Naive thymus-derived CD4-positive, alpha-beta T cell (primary cell): ENCODE measurements at regions not wholly inside any gene's neighbourhood (a gene's known extent, or its start where the extent isn't known, plus 50 kb on each side); places are given as distances from the start of the nearest gene placed in this dataset.

ENCODE experiments used
- ATAC-seq: fragments of 150-1000 bp; cut with Tn5 transposase; 2 replicates; pipeline ENCODE4 v1.10.0; 2021; ENCODE audit warnings: mild to moderate bottlenecking, moderate library complexity
- CTCF ChIA-PET: fragments of 350-600 bp; sonication (Branson Sonifier 250); formaldehyde crosslinking; loops from one replicate; lab custom pipeline; 2021; ENCODE audit warnings: antibody characterized with exemption; lab: Charles Lee
- POLR2A ChIA-PET: fragments of 350-600 bp; sonication (Branson Sonifier 250); formaldehyde crosslinking; loops from one replicate; lab custom pipeline; 2021; ENCODE audit warnings: antibody characterized with exemption, inconsistent platforms; lab: Charles Lee
- DNase-seq, 9 donors: peaks; one replicate each; pipeline versions ENCODE4 v3.0.0 to v3.0.0-alpha.2; 2020 to 2022; ENCODE audit warnings: mixed read lengths in 1 of 9
- H3K27ac ChIP-seq: one replicate; pipeline ENCODE4 v1.7.0; 2013; ENCODE audit warnings: mild to moderate bottlenecking, low read depth, low read length, moderate library complexity
- H3K27me3 ChIP-seq, 2 donors: one replicate each; pipeline ENCODE4 v1.7.0; 2013; ENCODE audit warnings: low read length in 2 of 2, mild to moderate bottlenecking in 2 of 2, moderate library complexity in 2 of 2; ENCODE audit not compliant: control insufficient read depth in 2 of 2, insufficient read depth in 2 of 2
- H3K36me3 ChIP-seq, 3 experiments: 1 replicate in 2 of 3; 2 replicates in 1 of 3; pipeline ENCODE4 v1.7.0; 2013; ENCODE audit warnings: low read length in 3 of 3, mild to moderate bottlenecking in 3 of 3, moderate library complexity in 1 of 3; ENCODE audit not compliant: insufficient read depth in 3 of 3, control insufficient read depth in 2 of 3
- H3K4me1 ChIP-seq, 2 donors: one replicate each; pipeline ENCODE4 v1.7.0; 2013; ENCODE audit warnings: low read length in 2 of 2, mild to moderate bottlenecking in 2 of 2, moderate library complexity in 1 of 2; ENCODE audit not compliant: control insufficient read depth in 2 of 2, insufficient read depth in 2 of 2
- H3K4me3 ChIP-seq: 2 replicates; pipeline ENCODE4 v1.7.0; 2013; ENCODE audit warnings: mild to moderate bottlenecking, low read length
- H3K9me3 ChIP-seq, 3 experiments: 1 replicate in 2 of 3; 2 replicates in 1 of 3; pipeline ENCODE4 v1.7.0; 2013; ENCODE audit warnings: low read length in 3 of 3; ENCODE audit not compliant: control insufficient read depth in 2 of 3
- H3K27ac Mint-ChIP-seq, 9 donors: one replicate each; pipeline ENCODE4 v1.8.0; 2020 to 2022; ENCODE audit warnings: mixed read lengths in 9 of 9, mild to moderate bottlenecking in 8 of 9, moderate library complexity in 5 of 9, inconsistent platforms in 2 of 9
- H3K27me3 Mint-ChIP-seq, 5 donors: one replicate each; pipeline ENCODE4 v1.8.0; 2021 to 2022; ENCODE audit warnings: mixed read lengths in 5 of 5, mild to moderate bottlenecking in 1 of 5
- H3K36me3 Mint-ChIP-seq, 5 donors: one replicate each; pipeline ENCODE4 v1.8.0; 2020 to 2022; ENCODE audit warnings: mixed read lengths in 5 of 5, mild to moderate bottlenecking in 3 of 5, inconsistent platforms in 1 of 5
- H3K4me1 Mint-ChIP-seq, 7 donors: one replicate each; pipeline ENCODE4 v1.8.0; 2020 to 2022; ENCODE audit warnings: mixed read lengths in 7 of 7, mild to moderate bottlenecking in 3 of 7, inconsistent platforms in 1 of 7
- H3K4me3 Mint-ChIP-seq, 10 donors: one replicate each; pipeline ENCODE4 v1.8.0; 2020 to 2022; ENCODE audit warnings: mild to moderate bottlenecking in 10 of 10, mixed read lengths in 10 of 10, moderate library complexity in 6 of 10, inconsistent platforms in 2 of 10
- H3K9me3 Mint-ChIP-seq, 11 donors: one replicate each; pipeline ENCODE4 v1.8.0; 2020 to 2022; ENCODE audit warnings: mixed read lengths in 11 of 11, mild to moderate bottlenecking in 4 of 11, inconsistent platforms in 1 of 11, moderate library complexity in 1 of 11
- intact Hi-C, 2 donors: fragments of 100-400 bp; cut with micrococcal nuclease; formaldehyde crosslinking; loops; one replicate each; pipeline ENCODE4 v1.15.1; 2023

DNA sequence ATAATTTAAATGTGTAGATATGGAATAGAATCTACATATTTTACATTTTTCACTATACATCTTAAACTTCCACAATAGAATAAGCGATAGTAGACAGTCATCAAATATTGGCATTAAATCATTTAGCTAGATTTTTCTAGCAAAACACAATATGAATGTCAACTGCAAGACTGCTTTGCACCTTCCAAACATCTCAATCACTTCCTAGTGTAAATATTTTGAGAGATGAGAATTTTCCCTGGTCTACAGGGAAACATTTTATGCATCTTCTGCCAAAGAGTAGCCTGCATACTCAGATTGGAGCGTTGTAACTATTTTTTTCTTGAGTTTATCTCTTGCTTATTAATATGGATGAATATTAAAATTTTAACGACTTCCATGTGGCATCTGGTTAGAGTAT lies 897.4 kb downstream of the CENPC start:
- H3K27ac Mint-ChIP-seq, result no peak overlapping the region
- intact Hi-C loops, result loop anchor here in 1 of 2 donors (10.0 kb wide), 1 partner anchor 57 kb away; no protein-coding TSS in a partner anchor
- no peak overlapping the region for H3K27ac ChIP-seq
- H3K36me3 Mint-ChIP-seq, result no peaks in the 10 kb centered on the region
- ChIA-PET POLR2A (no interaction called here), CTCF (no interaction called here)
- H3K27me3 ChIP-seq, result no peaks in the 10 kb centered on the region
- ATAC-seq (no peak), DNase-seq (no peak)
- no peak overlapping the region for H3K4me3 ChIP-seq
- no peak overlapping the region for H3K4me3 Mint-ChIP-seq
- no peaks in the 10 kb centered on the region for H3K4me1 ChIP-seq
- no peaks in the 10 kb centered on the region for H3K36me3 ChIP-seq
- no peaks in the 10 kb centered on the region for H3K27me3 Mint-ChIP-seq
- H3K9me3 Mint-ChIP-seq, result peaks cover 0 to 6% (median 0%) of the 10 kb centered on the region in 11 donors
- H3K4me1 Mint-ChIP-seq, result no peaks in the 10 kb centered on the region
- no peaks in the 10 kb centered on the region for H3K9me3 ChIP-seq

DNA sequence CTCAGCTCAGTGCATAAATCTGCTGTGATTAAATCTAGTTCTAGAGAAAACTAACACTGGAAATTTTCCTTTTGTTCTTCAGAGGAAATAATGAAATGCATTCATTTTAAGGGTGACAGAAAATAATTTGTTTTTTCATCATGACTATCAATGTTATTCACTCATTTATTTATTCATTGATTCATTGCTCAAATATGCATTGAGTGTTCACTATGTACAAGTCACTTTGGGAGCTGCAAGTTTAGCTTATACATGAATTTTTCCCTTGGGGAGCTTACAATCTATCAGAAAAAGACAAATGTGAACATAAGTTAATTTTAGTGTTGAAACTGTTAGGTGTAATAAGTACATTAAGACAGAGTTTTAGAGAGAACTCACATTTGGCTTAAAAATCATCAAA lies 897.8 kb downstream of the CENPC start:
- H3K4me1 ChIP-seq, result no peaks in the 10 kb centered on the region
- H3K9me3 ChIP-seq, result no peaks in the 10 kb centered on the region
- H3K36me3 ChIP-seq, result no peaks in the 10 kb centered on the region
- CTCF ChIA-PET, result no interaction called here
- Mint-ChIP-seq H3K9me3 (peaks cover 0 to 6% (median 0%) of the 10 kb centered on the region in 11 donors), H3K27me3 (no peaks in the 10 kb centered on the region), H3K27ac (no peak overlapping the region), H3K36me3 (no peaks in the 10 kb centered on the region), H3K4me1 (no peaks in the 10 kb centered on the region), H3K4me3 (no peak overlapping the region)
- H3K27me3 ChIP-seq, result no peaks in the 10 kb centered on the region
- no peak for ATAC-seq
- no peak overlapping the region for H3K27ac ChIP-seq
- no peak overlapping the region for H3K4me3 ChIP-seq
- no peak for DNase-seq
- POLR2A ChIA-PET, result no interaction called here
- intact Hi-C loops, result loop anchor here in 1 of 2 donors (10.0 kb wide), 1 partner anchor 57 kb away; no protein-coding TSS in a partner anchor

GRCh38 chr4:66640233-66640990 lies 904.9 kb downstream of the CENPC start:
- Histone ChIP-seq H3K4me1 (no peaks in the 10 kb centered on the region), H3K27ac (no peak overlapping the region), H3K27me3 (no peaks in the 10 kb centered on the region), H3K36me3 (no peaks in the 10 kb centered on the region), H3K4me3 (no peak overlapping the region), H3K9me3 (no peaks in the 10 kb centered on the region)
- Mint-ChIP-seq H3K27me3 (no peaks in the 10 kb centered on the region), H3K36me3 (no peaks in the 10 kb centered on the region), H3K9me3 (peaks cover 0 to 6% (median 0%) of the 10 kb centered on the region in 11 donors), H3K4me3 (no peak overlapping the region), H3K27ac (no peak overlapping the region), H3K4me1 (no peaks in the 10 kb centered on the region)
- DNase-seq, result no peak
- ChIA-PET POLR2A (interaction anchor here (0.6 kb wide), 1 partner anchor 14 kb away, joined by 3 read pairs; no protein-coding TSS in a partner anchor), CTCF (no interaction called here)
- intact Hi-C loops, result loop anchor here in 1 of 2 donors (10.0 kb wide), 1 partner anchor 64 kb away; no protein-coding TSS in a partner anchor
- ATAC-seq, result no peak

DNA sequence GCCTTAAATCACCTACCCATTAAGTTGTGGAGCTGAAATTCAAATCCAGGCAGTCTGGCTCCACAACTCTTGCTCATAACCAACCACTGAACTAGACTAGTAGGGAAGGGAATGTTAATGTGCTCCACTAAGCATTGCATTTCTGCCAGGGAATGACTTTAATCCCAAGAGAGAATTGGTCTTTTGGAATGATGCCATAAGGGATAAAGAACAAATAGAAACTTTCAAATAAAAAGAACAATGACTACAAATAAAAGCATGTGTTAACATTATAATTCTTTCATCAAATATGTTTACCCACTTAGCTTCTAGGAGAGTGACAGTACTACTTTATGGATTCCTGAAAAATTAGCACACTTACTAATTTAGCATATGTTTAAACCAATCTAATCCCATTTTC lies 905.9 kb downstream of the CENPC start:
- H3K9me3 ChIP-seq, result no peaks in the 10 kb centered on the region
- CTCF ChIA-PET, result no interaction called here
- no peaks in the 10 kb centered on the region for H3K27me3 ChIP-seq
- H3K4me1 ChIP-seq, result no peaks in the 10 kb centered on the region
- H3K27ac ChIP-seq, result no peak overlapping the region
- POLR2A ChIA-PET, result no interaction called here
- no peak overlapping the region for H3K27ac Mint-ChIP-seq
- H3K36me3 ChIP-seq, result no peaks in the 10 kb centered on the region
- intact Hi-C loops, result no loop called here
- no peaks in the 10 kb centered on the region for H3K27me3 Mint-ChIP-seq
- no peak overlapping the region for H3K4me3 Mint-ChIP-seq
- H3K36me3 Mint-ChIP-seq, result no peaks in the 10 kb centered on the region
- peaks cover 0 to 6% (median 1%) of the 10 kb centered on the region in 11 donors for H3K9me3 Mint-ChIP-seq
- ATAC-seq (no peak), DNase-seq (no peak)
- no peaks in the 10 kb centered on the region for H3K4me1 Mint-ChIP-seq
- no peak overlapping the region for H3K4me3 ChIP-seq

DNA sequence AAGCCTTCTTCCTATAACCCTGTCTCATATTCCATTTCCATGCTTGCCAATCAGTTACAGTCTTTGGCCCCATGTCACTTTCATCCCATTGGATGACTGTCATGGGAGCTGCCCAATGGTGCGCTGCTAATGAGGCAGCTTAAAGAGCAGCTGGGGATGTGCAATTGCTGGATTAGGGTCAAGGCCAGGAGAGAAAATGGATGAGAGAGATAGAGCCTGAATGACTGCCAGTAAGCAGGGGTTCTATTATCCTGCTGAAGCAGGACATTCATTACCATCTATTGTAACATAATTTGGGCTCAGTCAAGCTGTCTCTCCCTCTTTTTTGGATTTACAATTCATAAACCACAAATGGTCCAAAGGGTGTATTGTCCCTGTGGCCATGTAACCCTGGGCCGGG lies 909.0 kb downstream of the CENPC start:
- H3K4me3 Mint-ChIP-seq, result no peak overlapping the region

GRCh38 chr4:66633477-66633876 lies 911.8 kb downstream of the CENPC start:
- H3K9me3 Mint-ChIP-seq, result peaks cover 0 to 3% (median 0%) of the 10 kb centered on the region in 11 donors
- H3K27me3 ChIP-seq, result no peaks in the 10 kb centered on the region
- H3K27me3 Mint-ChIP-seq, result no peaks in the 10 kb centered on the region
- intact Hi-C loops, result no loop called here
- H3K36me3 Mint-ChIP-seq, result no peaks in the 10 kb centered on the region
- H3K27ac Mint-ChIP-seq, result no peak overlapping the region
- no peak overlapping the region for H3K4me3 Mint-ChIP-seq
- POLR2A ChIA-PET, result no interaction called here
- no peaks in the 10 kb centered on the region for H3K36me3 ChIP-seq
- no peak overlapping the region for H3K4me3 ChIP-seq
- no peak overlapping the region for H3K27ac ChIP-seq
- no peaks in the 10 kb centered on the region for H3K4me1 ChIP-seq
- H3K9me3 ChIP-seq, result no peaks in the 10 kb centered on the region
- no peak for DNase-seq
- no peaks in the 10 kb centered on the region for H3K4me1 Mint-ChIP-seq
- ATAC-seq, result no peak
- CTCF ChIA-PET, result no interaction called here

More for the DNA sequence above, 909.0 kb downstream of the CENPC start:
- Histone ChIP-seq H3K27me3 (no peaks in the 10 kb centered on the region), H3K4me3 (no peak overlapping the region), H3K9me3 (no peaks in the 10 kb centered on the region), H3K36me3 (no peaks in the 10 kb centered on the region), H3K27ac (no peak overlapping the region), H3K4me1 (no peaks in the 10 kb centered on the region)
- Mint-ChIP-seq H3K36me3 (no peaks in the 10 kb centered on the region), H3K27ac (no peak overlapping the region), H3K27me3 (no peaks in the 10 kb centered on the region), H3K4me1 (no peaks in the 10 kb centered on the region), H3K9me3 (peaks cover 0 to 3% (median 0%) of the 10 kb centered on the region in 11 donors)
- DNase-seq, result no peak
- intact Hi-C loops, result no loop called here
- ChIA-PET POLR2A (no interaction called here), CTCF (no interaction called here)
- no peak for ATAC-seq

DNA sequence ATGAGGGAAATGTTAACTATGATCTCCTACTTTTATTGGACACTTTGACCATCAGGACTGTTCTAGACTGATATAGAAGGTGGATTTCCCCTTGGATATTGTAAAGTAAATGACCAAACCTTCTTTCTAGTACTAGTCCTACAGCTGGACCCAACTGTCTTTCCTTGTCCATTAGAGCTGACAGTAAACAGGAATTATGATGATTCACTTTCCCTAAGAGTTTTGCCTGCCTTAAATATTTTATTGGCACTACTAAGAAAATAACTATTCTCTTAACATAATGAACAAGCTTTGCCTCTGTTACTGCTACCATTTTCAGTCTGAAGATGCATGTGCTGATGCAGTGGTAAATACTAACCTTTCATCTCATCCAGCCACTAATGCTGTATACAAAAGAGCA lies 915.4 kb downstream of the CENPC start:
- no peaks in the 10 kb centered on the region for H3K4me1 ChIP-seq
- H3K27ac Mint-ChIP-seq, result no peak overlapping the region
- H3K27me3 ChIP-seq, result no peaks in the 10 kb centered on the region
- no peaks in the 10 kb centered on the region for H3K27me3 Mint-ChIP-seq
- H3K4me3 ChIP-seq, result no peak overlapping the region
- no peaks in the 10 kb centered on the region for H3K4me1 Mint-ChIP-seq
- no peaks in the 10 kb centered on the region for H3K9me3 ChIP-seq
- H3K36me3 ChIP-seq, result no peaks in the 10 kb centered on the region
- intact Hi-C loops, result no loop called here
- no peak for DNase-seq
- ChIA-PET POLR2A (no interaction called here), CTCF (no interaction called here)
- no peak for ATAC-seq
- H3K36me3 Mint-ChIP-seq, result no peaks in the 10 kb centered on the region
- no peak overlapping the region for H3K27ac ChIP-seq
- peaks cover 0 to 5% (median 0%) of the 10 kb centered on the region in 11 donors for H3K9me3 Mint-ChIP-seq
- H3K4me3 Mint-ChIP-seq, result no peak overlapping the region
